HG03095 (cell line): ENCODE measurements at regions not wholly inside any gene's neighbourhood (a gene's known extent, or its start where the extent isn't known, plus 50 kb on each side); places are given as distances from the start of the nearest gene placed in this dataset.
"Not testable (repeated sequence)": the region's sequence is repeated elsewhere in the genome, so short reads cannot be mapped to it uniquely, and the experiment has no call there.

Experiments used
- ATAC-seq: cut with Tn5 transposase; IDR thresholded peaks from one replicate; pipeline ENCODE4 v1.9.1; 2021; ENCODE audit warnings: moderate library complexity; ENCODE audit not compliant: unreplicated experiment

DNA sequence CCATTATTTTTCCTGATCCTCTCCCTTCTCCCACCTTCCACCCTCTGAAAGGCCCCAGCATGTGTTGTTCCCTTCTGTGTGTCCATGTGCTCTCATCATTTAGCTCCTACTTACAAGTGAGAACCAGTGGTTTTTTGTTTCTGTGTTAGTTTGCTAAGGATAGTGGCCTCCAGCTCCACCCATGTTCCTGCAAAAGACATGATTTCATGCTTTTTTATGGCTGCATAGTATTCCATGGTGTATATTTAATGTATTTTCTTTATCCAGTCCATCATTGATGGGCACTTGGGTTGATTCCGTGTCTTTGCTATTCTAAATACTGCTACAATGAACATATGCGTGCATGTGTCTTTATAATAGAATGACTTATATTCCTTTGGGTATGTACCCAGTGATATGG lies 89.4 kb upstream of the C1orf174 start:
- ATAC-seq, result no peak

DNA sequence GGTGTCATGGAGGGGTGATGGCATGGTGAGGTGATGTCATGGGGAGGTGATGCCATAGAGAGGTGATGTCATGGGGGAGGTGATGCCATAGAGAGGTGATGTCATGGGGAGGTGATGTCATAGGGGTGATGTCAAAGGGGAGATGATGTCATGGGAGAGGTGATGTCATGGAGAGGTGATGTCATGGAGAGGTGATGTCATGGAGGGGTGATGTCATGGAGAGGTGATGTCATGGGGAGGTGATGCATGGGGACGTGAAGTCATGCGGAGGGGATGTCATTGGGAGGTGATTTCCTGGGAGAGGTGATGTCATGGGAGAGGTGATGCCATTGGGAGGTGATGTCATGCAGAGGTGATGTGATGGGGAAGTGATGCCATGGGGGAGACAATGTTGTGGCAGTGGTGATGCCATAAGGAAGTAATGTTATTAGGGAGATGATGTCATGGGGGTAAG lies 92.1 kb upstream of the C1orf174 start:
- no peak for ATAC-seq

DNA sequence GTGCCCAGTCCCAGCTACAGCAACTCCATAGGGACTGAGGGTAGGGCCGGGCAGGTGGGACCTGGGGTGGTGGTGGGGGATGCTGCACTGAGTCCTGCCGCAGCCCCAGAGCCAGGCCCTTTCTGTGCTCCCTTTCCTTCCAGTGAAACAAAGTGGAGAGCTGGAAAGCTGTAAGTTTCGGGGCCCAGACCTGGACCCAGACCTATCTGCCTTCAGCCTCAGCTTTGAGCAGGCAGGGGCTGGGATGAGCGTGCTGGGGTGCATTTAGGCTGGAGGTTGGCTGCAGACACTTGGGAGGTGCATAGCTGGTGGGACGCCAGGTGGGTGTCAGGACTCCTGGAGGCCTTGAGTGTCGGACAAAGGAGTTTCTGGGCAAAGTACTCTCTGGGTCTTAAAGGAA lies 92.7 kb upstream of the C1orf174 start:
- no peak for ATAC-seq

DNA sequence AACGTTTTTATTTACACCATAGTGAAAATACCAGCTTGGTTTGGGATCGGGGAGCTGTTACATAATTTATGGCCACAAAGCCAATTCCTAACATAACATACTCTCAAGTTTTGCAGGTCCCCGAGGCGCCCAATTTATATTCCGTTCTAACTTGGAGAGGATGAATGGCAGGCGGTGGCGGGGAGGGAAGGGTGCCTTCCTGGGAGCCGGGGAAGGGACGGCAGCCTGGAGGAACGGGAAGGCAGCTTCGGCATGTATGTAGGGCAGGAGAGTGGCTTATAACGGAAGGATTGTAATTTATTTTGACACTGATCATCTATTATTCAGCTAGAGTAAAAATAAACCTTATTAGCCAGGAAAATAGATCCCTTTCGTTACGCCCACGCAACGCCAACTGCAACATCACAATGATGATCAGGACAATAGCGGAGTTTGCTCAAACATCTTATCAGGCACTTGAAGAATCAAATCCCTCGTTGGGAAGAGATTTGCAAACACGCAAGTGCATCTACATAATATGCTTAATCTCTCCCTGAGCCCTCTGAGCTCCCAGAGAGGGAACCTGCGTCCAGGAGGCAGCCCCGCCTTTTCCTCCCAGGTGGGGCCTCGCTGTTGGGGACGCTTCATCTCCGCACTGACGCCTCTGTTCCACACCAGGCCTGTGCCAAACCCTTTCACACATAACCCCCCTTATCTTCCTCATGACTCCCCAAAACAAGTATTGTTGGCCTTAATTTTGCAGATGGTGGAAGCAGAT lies 93.7 kb upstream of the C1orf174 start:
- no peak for ATAC-seq

DNA sequence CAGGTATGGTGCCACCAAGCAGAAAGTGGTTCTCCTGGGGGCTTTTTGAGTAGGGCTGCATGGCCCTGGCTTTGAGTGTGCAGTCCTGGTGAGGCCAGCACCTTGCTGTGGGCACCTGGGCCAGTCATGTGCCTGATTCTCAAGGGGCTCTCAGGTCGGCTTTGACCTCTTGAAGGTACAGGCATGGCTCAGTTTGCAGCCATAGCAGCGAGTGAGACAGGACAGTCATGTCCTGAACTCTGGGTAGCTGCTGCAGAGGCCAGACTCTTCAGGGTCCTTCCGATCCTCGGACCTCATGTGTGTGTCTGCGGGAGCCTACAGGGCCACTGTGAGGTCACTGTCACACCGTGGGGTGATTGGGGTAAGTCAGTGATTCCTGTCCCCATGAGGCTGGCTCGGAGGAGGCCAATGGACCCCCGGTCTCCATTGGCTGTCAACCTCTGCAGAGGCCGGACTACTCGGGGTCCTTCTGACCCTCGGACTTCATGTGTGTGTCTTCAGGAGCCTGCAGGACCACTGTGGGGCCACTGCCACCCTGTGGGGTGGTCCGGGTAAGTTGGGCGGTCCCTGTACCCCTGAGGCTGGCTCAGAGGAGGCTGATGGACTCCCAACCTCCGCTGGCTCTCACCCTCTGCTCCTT lies 95.2 kb upstream of the C1orf174 start:
- no peak for ATAC-seq

DNA sequence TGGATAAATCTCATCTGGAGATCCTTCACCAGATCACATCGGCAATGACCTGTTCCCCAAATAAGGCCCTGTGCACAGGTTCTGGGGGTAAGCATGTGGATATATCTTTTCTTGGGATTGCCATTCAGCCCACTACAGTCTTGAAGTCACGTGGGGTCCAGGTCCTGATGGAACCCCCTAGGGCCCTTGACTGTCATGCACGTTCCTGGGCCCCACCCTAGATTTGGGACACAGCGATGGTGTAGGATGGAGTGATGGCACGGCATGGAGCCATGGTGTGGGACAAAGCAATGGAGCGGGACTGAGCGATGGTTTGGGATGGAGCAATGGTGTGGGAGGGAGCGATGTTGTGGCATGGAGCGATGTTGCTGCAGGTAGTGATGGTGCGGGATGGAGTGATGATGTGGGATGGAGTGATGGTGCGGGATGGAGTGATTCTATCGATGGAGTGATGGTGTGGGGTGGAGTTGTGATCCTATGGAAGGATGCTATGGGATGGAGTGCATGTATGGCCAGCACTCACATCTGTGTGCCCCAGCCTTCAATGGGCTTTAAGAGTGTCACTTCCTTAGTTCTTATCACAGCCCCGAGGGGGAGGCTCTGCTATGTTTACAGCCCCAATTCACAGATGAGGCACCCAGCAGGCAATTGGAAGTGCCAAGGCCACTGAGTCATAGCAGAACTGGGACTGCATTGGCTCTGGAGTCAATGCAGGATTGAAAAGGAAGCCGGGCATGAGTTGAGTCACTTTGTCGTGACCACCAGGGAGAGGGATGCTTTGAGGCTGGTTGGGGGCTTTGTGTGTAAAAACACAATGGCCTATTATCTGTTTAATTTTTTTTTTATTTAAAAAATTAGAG lies 97.0 kb upstream of the C1orf174 start:
- no peak for ATAC-seq

DNA sequence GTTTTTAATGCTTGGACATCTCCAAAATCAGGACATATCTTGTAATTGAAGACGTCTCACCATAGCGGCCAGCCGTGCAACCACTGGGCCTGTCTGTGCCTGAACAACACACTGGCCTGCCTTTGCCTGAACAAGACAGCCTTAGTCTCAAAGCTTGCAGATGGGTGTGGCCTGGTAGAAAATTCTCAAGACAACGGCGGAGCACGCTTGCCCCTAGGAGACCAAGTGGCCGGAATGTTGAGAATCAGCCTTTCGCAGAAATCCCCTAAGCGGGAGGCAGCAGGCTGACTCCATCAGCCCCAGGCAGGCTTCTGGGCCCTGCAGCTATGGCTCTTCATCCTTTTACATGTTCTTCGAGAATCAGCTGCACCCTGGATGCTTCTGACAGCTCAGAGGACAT lies 98.0 kb upstream of the C1orf174 start:
- ATAC-seq, result no peak

DNA sequence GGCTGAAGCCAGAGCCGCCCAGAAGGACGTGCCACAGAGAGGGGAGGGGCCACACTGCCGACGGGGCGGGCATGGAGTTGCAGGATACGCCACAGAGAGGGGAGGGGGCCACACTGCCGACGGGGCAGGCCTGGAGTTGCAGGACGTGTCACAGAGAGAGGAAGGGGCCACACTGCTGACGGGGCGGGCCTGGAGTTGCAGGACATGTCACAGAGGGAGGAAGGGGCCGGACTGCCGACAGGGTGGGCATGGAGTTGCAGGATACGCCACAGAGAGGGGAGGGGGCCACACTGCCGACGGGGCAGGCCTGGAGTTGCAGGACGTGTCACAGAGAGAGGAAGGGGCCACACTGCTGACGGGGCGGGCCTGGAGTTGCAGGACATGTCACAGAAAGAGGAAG lies 99.4 kb upstream of the C1orf174 start:
- not testable (repeated sequence) for ATAC-seq

DNA sequence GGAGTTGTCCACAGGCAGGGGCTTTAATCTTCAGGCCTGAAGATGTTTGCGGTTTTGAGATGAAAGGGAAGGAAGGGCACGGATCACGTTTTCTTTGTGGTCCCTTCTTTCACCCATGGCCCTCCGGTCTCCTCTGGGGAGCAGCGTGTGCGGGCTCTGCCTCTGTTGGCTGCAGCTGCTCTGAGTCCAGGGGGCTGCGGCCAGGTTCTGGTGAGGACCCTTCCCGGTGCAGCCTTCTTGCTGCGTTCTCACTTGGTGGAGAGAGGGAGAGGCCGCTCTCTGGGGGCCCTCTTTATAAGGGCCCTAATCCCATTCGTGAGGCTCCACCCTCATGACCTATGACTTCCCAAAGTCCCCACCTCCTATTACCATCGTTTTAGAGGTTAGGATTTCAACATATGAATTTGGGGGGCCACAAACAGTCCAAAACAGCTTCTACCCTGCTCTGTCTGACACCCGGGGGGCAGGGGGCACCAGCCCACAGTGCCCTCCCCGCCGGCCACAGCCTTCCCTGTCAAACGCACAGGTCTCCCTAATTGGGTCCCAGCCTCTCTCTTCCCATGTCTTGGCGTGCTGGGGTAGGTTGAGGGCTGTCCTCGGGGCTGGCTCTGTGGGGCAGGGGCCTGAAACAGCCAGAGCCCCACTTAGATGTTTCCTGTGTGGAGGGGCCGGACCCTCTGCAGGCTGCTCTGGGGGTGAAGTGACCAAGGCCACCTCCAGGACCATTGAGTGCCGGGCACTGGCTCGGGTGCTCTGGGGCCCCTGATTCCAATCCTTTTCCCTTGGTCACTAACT lies 100.1 kb upstream of the C1orf174 start:
- ATAC-seq, result no peak

DNA sequence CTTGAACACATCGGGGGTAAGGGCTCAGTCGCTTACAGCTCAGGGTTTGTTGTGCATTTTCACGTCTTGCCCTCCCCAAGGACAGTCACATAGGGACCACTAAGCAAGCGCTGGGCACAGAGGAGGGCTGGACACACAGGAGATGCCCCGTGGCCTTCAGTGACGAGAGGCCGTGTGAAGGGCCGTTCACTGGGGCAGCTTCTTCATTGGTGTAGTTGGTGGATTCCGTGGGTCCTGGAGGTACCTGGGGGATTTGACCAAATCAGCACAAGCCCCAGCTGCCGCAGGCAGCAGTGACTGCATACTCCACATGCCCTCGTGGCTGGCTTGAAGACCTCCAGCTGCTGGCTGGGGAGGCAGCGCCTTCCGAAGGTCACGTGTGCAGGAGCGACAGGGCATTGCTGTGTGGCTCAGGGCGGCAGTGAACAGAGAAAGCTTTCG lies 100.8 kb upstream of the C1orf174 start:
- no peak for ATAC-seq

DNA sequence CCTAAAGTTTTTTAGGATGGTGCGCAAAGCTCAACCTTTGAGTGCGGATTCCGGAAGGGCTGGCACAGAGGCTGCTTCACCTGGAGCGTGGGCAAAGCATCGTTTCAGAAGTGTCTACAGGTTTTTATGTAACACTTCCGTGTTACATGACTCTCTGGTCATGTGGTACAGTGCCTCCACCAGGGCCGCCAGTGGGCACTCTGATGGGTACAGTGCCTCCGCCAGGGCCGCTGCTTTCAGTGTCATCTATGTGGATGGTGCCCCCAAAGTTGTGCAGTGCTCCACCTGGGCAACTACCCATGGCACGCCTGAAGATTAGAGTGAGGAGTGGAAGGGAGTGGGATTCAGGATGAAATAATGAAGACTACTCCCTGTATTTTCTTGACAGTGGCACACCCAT lies 101.4 kb upstream of the C1orf174 start:
- ATAC-seq, result no peak

DNA sequence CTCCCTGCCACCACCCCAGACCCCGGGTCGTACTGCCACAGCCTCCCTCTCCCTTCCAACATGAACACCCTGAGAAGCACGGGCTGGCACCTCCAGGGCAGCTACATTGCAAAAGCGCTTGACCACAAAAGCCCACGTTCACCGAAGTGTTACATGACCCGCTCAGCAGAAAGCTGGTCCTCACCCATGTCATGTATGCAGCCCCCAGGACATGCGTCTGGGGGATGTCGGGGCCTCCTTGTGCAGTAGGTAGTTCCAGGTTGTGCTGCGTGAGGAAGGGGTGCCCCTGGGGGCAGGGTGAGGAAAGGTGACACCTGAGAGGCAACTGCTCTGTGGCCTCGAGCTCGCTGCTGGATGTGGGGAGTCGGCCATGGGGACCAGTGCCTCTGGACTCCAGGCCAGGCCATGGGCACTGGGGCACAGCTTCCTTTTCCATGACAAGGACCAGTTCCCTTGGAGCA lies 102.0 kb upstream of the C1orf174 start:
- ATAC-seq, result no peak

DNA sequence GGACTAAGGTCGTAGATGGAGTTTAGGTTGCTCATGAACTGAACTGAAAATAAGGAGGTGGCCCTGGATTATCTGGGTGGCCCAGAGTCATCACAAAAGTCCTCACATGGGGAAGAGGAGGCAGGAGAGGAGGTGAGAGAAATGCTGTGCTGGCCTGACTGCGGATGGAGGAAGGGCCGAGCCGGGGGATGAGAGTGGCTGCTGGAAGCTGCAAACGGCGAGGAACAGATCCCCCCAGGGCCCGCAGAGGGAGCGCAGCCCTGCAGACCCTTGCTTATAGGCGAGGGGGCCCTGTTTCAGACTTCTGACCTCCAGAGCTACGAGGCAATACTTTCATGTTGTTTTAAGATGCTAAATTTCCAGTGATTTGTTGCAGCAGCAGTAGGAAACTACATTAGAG lies 102.7 kb upstream of the C1orf174 start:
- no peak for ATAC-seq

DNA sequence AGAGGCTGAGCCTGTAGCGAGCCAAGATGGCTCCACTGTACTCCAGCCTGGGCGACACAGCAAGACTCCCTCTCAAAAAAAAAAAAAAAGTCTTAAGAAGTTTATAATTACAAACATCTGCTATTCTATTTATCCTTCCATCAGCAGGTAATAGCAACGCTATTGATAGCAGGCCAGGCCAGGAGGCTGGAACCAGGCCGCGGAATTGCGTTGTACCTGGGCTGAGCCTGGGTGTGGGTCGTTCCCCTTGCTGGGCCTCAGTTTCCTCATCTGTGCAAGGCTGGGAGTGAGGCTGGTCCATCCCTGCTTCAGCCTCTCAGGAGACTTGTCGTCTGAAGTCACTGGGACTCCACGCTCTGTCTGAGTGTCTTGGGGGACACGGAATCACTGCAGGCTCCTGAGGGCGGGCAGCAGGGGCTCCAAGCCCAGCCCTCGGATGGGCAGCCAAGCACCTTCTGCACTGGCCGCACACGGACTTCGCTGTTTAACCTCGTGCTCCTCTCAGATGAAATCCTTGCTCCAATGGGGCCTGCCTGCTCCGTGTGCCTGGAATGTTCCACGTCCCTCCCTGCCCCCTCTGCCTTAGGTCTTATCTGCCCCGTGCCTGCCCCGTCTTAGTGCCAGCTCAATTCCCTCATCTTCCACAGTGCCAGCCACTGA lies 103.9 kb upstream of the C1orf174 start:
- no peak for ATAC-seq

DNA sequence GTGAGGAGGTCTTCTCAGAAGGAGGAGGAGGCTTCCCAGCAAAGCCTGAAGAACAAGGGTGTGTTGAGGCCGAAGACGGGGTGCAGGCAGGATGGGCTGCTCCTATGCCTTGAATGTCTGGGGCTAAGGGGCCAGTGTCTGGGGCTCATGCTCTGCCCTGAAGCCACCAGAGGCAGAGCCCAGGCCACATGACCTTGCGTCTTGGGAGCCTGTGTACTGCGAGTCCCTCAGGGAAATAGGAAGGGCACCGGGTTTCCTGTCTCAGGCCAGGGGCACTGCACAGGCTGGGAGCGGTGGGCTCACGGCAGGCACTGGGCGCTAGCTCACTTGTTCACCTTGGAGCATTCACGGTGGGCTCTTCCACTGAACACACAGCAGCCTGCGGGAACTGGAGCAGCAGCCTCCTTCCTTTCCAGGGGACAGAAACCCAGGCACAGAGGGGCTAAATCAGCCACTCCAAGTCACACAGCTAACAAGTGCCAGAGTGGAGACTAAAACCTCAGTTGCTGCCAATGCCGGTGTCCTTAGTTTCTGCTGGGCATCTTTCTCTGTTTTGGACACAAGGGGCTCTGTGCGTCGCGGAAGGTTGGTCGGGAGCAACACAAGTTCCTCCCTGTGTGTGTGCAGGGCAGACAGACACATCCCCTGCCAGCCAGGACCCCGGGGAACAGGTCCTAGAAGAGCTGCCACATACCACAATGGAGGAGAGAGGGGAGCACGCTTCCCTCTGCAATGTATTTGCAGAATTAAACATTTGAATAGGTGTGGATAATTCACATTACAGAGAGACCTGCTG lies 104.8 kb upstream of the C1orf174 start:
- no peak for ATAC-seq

DNA sequence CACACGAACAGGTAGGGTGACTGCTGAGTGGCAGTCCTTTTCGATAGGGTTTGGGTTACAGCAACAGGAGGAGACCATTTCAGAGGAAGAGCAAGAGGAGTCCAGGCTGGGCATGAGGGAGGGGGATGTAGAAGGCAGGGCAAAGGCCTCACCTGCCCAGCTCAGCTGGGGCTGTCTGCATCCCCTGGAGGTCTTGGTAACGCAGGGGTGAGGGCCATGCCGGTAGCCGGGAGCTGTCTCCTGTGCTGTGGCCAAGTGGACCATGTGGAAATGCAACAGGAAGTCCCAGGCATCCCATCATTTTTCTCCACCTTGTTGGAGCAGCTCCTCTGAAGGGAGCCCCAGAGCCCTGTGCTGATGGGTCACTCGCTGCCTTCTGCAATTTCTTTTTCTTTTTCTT lies 105.4 kb upstream of the C1orf174 start:
- no peak for ATAC-seq

DNA sequence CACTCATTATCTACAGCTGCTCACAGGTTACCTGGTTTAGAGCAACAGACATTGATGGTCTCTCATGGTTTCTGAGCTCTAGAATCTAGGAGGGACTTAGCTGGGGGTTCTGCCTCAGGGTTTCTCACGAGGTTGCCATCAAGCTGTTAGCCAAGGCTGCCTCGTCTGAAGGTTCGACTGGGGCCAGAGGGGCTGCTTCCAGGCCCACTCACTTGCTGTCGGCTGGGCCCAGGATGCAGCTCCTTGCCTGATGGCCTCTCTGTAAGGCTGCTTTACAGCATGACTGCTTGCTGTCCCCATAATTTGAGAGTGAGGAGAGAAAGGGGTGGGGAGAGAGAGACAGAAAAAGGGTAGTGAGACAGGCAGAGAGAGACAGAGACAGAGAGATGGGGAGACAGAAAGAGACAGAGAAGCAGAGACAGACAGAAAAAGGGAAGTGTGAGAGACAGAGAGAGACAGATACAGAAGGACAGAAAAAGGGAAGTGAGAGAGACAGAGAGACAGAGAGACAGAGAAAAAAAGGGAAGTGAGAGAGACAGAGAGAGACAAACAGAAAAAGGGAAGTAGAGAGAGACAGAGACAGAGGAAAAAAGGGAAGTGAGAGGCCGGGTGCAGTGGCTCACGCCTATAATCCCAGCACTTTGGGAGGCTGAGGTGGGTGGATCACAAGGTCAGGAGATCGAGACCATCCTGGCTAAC lies 106.8 kb upstream of the C1orf174 start:
- no peak for ATAC-seq

DNA sequence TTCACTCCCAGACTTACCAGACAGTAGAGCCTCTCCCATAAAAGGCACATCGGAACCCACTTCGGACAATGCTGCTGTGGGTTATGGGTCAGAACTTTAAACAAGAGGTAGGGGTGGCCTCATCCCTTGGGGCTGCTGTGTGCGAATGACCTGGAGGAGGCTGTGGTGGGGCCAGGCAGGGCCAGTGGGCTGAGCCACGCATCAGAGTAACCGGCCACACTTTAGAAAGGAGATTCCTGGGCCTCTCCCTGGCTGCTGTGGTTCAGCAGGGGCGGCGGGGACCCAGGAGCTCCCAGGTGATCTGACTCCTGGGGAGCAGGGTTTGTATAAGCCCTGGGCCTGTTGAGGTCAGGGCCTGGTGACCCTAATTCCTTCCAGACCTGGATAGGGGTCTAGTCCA lies 110.2 kb upstream of the C1orf174 start:
- ATAC-seq, result no peak
